ENCODE measurements at regions not wholly inside any gene's neighbourhood (a gene's known extent, or its start where the extent isn't known, plus 50 kb on each side); places are given as distances from the start of the nearest gene placed in this dataset.

DNA sequence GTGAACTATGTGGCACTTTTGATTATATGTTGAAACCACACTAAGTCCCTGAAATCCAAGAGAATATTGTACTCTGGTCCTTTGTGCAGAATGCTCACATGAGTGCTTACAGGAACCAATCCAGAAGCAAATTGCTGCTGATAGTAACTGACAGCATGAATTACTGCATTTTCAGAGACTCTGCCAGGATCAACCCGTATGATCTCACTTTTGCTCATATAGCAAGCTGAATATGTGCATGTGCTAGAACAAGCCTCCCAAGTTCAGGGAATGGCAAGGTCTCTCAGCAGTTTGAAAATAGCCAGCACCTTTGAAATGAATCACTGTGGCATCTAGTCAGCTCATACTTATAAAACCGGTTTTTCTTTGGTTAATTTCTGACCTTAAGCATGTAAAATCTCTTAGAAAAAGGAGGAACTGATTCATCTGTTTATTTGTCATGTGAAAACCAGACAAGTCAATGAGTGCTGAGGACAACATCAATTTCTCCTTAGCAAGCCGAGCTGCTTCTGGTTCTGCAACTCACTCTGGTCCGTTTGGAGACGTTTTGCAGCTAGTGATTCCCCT is 215.7 kb upstream of the ELL2 start (continued):
- TF ChIP-seq, protein P1, sequence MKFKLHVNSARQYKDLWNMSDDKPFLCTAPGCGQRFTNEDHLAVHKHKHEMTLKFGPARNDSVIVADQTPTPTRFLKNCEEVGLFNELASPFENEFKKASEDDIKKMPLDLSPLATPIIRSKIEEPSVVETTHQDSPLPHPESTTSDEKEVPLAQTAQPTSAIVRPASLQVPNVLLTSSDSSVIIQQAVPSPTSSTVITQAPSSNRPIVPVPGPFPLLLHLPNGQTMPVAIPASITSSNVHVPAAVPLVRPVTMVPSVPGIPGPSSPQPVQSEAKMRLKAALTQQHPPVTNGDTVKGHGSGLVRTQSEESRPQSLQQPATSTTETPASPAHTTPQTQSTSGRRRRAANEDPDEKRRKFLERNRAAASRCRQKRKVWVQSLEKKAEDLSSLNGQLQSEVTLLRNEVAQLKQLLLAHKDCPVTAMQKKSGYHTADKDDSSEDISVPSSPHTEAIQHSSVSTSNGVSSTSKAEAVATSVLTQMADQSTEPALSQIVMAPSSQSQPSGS (IDR thresholded peaks at IDR 0.05; ENCODE audit: low read length) = peak; percentile 86
- TF ChIP-seq, protein P2, sequence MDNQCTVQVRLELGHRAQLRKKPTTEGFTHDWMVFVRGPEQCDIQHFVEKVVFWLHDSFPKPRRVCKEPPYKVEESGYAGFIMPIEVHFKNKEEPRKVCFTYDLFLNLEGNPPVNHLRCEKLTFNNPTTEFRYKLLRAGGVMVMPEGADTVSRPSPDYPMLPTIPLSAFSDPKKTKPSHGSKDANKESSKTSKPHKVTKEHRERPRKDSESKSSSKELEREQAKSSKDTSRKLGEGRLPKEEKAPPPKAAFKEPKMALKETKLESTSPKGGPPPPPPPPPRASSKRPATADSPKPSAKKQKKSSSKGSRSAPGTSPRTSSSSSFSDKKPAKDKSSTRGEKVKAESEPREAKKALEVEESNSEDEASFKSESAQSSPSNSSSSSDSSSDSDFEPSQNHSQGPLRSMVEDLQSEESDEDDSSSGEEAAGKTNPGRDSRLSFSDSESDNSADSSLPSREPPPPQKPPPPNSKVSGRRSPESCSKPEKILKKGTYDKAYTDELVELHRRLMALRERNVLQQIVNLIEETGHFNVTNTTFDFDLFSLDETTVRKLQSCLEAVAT (IDR thresholded peaks at IDR 0.05) = no peak
- TF ChIP-seq MXI1 (IDR thresholded peaks at IDR 0.05; ENCODE audit: low read depth, low read length) (no peak), BRCA1 (IDR thresholded peaks at IDR 0.05; ENCODE audit: low read depth, low read length) (no peak), IKZF2 (IDR thresholded peaks at IDR 0.05) (peak; percentile 21 to 47; a peak in 2 of 4 replicates), SUZ12 (IDR thresholded peaks at IDR 0.05; ENCODE audit: unreplicated experiment) (no peak), ETV6 (conservative IDR thresholded peaks at IDR 0.05 in 1 of 2, IDR thresholded peaks at IDR 0.05 in 1 of 2; ENCODE audit: borderline replicate concordance in 1 of 2, low read depth in 1 of 2) (peak in 1 of 2 experiments; percentile 51; a peak in 1 of 4 replicates), IRF4 (IDR thresholded peaks at IDR 0.05; ENCODE audit: low read depth, low read length) (0 out of 2 replicates have a peak, but pooled peaks have one; percentile 62), CEBPB (IDR thresholded peaks at IDR 0.05; ENCODE audit: borderline replicate concordance in 1 of 2, low read depth in 2 of 2, low read length in 2 of 2) (no peak; a peak in 1 of 4 replicates), MEF2A (IDR thresholded peaks at IDR 0.05; ENCODE audit: insufficient read depth, low read depth, low read length) (peak; percentile 73)
- TF ChIP-seq, protein P3, sequence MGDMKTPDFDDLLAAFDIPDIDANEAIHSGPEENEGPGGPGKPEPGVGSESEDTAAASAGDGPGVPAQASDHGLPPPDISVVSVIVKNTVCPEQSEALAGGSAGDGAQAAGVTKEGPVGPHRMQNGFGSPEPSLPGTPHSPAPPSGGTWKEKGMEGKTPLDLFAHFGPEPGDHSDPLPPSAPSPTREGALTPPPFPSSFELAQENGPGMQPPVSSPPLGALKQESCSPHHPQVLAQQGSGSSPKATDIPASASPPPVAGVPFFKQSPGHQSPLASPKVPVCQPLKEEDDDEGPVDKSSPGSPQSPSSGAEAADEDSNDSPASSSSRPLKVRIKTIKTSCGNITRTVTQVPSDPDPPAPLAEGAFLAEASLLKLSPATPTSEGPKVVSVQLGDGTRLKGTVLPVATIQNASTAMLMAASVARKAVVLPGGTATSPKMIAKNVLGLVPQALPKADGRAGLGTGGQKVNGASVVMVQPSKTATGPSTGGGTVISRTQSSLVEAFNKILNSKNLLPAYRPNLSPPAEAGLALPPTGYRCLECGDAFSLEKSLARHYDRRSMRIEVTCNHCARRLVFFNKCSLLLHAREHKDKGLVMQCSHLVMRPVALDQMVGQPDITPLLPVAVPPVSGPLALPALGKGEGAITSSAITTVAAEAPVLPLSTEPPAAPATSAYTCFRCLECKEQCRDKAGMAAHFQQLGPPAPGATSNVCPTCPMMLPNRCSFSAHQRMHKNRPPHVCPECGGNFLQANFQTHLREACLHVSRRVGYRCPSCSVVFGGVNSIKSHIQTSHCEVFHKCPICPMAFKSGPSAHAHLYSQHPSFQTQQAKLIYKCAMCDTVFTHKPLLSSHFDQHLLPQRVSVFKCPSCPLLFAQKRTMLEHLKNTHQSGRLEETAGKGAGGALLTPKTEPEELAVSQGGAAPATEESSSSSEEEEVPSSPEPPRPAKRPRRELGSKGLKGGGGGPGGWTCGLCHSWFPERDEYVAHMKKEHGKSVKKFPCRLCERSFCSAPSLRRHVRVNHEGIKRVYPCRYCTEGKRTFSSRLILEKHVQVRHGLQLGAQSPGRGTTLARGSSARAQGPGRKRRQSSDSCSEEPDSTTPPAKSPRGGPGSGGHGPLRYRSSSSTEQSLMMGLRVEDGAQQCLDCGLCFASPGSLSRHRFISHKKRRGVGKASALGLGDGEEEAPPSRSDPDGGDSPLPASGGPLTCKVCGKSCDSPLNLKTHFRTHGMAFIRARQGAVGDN (IDR thresholded peaks at IDR 0.05) = no peak
- TF ChIP-seq, protein P4, sequence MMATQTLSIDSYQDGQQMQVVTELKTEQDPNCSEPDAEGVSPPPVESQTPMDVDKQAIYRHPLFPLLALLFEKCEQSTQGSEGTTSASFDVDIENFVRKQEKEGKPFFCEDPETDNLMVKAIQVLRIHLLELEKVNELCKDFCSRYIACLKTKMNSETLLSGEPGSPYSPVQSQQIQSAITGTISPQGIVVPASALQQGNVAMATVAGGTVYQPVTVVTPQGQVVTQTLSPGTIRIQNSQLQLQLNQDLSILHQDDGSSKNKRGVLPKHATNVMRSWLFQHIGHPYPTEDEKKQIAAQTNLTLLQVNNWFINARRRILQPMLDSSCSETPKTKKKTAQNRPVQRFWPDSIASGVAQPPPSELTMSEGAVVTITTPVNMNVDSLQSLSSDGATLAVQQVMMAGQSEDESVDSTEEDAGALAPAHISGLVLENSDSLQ (IDR thresholded peaks at IDR 0.05) = no peak
- TF ChIP-seq, protein P5, sequence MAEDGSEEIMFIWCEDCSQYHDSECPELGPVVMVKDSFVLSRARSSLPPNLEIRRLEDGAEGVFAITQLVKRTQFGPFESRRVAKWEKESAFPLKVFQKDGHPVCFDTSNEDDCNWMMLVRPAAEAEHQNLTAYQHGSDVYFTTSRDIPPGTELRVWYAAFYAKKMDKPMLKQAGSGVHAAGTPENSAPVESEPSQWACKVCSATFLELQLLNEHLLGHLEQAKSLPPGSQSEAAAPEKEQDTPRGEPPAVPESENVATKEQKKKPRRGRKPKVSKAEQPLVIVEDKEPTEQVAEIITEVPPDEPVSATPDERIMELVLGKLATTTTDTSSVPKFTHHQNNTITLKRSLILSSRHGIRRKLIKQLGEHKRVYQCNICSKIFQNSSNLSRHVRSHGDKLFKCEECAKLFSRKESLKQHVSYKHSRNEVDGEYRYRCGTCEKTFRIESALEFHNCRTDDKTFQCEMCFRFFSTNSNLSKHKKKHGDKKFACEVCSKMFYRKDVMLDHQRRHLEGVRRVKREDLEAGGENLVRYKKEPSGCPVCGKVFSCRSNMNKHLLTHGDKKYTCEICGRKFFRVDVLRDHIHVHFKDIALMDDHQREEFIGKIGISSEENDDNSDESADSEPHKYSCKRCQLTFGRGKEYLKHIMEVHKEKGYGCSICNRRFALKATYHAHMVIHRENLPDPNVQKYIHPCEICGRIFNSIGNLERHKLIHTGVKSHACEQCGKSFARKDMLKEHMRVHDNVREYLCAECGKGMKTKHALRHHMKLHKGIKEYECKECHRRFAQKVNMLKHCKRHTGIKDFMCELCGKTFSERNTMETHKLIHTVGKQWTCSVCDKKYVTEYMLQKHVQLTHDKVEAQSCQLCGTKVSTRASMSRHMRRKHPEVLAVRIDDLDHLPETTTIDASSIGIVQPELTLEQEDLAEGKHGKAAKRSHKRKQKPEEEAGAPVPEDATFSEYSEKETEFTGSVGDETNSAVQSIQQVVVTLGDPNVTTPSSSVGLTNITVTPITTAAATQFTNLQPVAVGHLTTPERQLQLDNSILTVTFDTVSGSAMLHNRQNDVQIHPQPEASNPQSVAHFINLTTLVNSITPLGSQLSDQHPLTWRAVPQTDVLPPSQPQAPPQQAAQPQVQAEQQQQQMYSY (CRISPR knock-in tag; IDR thresholded peaks at IDR 0.05) = no peak
- TF ChIP-seq, protein P6, sequence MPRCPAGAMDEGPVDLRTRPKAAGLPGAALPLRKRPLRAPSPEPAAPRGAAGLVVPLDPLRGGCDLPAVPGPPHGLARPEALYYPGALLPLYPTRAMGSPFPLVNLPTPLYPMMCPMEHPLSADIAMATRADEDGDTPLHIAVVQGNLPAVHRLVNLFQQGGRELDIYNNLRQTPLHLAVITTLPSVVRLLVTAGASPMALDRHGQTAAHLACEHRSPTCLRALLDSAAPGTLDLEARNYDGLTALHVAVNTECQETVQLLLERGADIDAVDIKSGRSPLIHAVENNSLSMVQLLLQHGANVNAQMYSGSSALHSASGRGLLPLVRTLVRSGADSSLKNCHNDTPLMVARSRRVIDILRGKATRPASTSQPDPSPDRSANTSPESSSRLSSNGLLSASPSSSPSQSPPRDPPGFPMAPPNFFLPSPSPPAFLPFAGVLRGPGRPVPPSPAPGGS (IDR thresholded peaks at IDR 0.05; ENCODE audit: borderline replicate concordance, insufficient read depth, low read depth, low read length, poor library complexity, severe bottlenecking) = peak; percentile 39
